LNCAP (cell line): ENCODE measurements at regions not wholly inside any gene's neighbourhood (a gene's known extent, or its start where the extent isn't known, plus 50 kb on each side); places are given as distances from the start of the nearest gene placed in this dataset.

Experiments used
- CTCF ChIP-seq: fragments of 450-650 bp; IDR thresholded peaks from 2 replicates; pipeline ENCODE4 v1.5.1; 2017; ENCODE audit warnings: mild to moderate bottlenecking

- TF ChIP-seq CTCF = no peak
These were observed 366.8 kb upstream of the UMPS start for GRCh38 chr3:124363476-124363875.

- no peak for TF ChIP-seq CTCF
These were observed 365.8 kb upstream of the UMPS start for GRCh38 chr3:124364317-124365020.

GRCh38 chr3:124372775-124373174, 357.5 kb upstream of the UMPS start:
- no peak for TF ChIP-seq CTCF

- no peak for TF ChIP-seq CTCF
These were observed 356.7 kb upstream of the UMPS start for GRCh38 chr3:124373524-124373923.

- no peak for TF ChIP-seq CTCF
These were observed 355.7 kb upstream of the UMPS start for GRCh38 chr3:124374583-124374982.

GRCh38 chr3:124381575-124382333, 348.5 kb upstream of the UMPS start:
- TF ChIP-seq CTCF = no peak

GRCh38 chr3:124383051-124383450, 347.2 kb upstream of the UMPS start:
- TF ChIP-seq CTCF = no peak
